ENCODE measurements at regions not wholly inside any gene's neighbourhood (a gene's known extent, or its start where the extent isn't known, plus 50 kb on each side); places are given as distances from the start of the nearest gene placed in this dataset.

DNA sequence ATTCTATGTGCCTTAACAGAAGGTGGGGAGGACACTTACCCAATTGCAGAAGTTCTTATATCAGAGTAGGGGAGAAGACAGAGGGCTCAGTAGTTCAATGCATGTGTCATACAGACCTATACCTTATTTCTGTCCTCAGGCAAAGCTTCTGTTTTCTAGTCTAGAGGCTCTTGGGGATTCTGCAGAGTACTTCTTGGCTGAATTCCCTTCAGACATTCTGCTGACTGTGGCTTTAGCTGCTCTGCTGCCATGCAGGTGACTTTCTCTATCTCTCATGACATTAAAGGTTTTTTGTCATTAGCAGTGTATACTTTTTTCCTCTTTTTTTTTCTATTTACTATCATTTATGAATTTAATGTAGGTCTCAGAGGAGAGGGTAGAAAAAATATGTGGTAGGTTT lies 172.8 kb upstream of the PLSCR5 start:
- no peak for TF ChIP-seq SUZ12 (IDR thresholded peaks at IDR 0.05)
- TF ChIP-seq FOXM1 (IDR thresholded peaks at IDR 0.05; ENCODE audit: borderline replicate concordance): no peak
- TF ChIP-seq FOXA1 (IDR thresholded peaks at IDR 0.05): no peak
- TF ChIP-seq ELF4 (IDR thresholded peaks at IDR 0.05): no peak
- TF ChIP-seq ARNT (IDR thresholded peaks at IDR 0.05): no peak
- TF ChIP-seq FOXK2 (IDR thresholded peaks at IDR 0.05): no peak
- no peak for TF ChIP-seq BHLHE40 (IDR thresholded peaks at IDR 0.05; ENCODE audit: borderline replicate concordance)
- no peak for TF ChIP-seq ZNF384 (IDR thresholded peaks at IDR 0.05)
- no peak for TF ChIP-seq SP1 (IDR thresholded peaks at IDR 0.05)
- no peak for TF ChIP-seq TARDBP (IDR thresholded peaks at IDR 0.05)
- TF ChIP-seq, protein P1, sequence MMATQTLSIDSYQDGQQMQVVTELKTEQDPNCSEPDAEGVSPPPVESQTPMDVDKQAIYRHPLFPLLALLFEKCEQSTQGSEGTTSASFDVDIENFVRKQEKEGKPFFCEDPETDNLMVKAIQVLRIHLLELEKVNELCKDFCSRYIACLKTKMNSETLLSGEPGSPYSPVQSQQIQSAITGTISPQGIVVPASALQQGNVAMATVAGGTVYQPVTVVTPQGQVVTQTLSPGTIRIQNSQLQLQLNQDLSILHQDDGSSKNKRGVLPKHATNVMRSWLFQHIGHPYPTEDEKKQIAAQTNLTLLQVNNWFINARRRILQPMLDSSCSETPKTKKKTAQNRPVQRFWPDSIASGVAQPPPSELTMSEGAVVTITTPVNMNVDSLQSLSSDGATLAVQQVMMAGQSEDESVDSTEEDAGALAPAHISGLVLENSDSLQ (IDR thresholded peaks at IDR 0.05): no peak
- no peak for TF ChIP-seq NFRKB (IDR thresholded peaks at IDR 0.05)
- TF ChIP-seq CTBP1 (IDR thresholded peaks at IDR 0.05; ENCODE audit: borderline replicate concordance): no peak
- TF ChIP-seq L3MBTL2 (conservative IDR thresholded peaks at IDR 0.05): no peak

Measured in HEK293T (cell line).